Natural killer cell (primary cell): ENCODE measurements at regions not wholly inside any gene's neighbourhood (a gene's known extent, or its start where the extent isn't known, plus 50 kb on each side); places are given as distances from the start of the nearest gene placed in this dataset.

Experiments
- ATAC-seq, 3 donors: fragments of 150-1000 bp in 2 of 3; fragments of 200-7000 bp in 1 of 3; cut with Tn5 transposase; 1 replicate in 1 of 3; 2 replicates in 2 of 3; pipeline ENCODE4 v1.10.0; 2021; ENCODE audit warnings: mild to moderate bottlenecking in 2 of 3, moderate library complexity in 2 of 3
- DNase-seq, 2 donors: peaks; one replicate each; pipeline versions ENCODE4 v3.0.0 to v3.0.0-alpha.2; 2013 to 2021; ENCODE audit warnings: mixed read lengths in 1 of 2
- H3K27ac ChIP-seq: one replicate; pipeline ENCODE4 v1.5.1; 2013; ENCODE audit warnings: mild to moderate bottlenecking, low read length
- H3K27me3 ChIP-seq: one replicate; pipeline ENCODE4 v1.6.1; 2013; ENCODE audit warnings: low read length; ENCODE audit not compliant: control insufficient read depth, insufficient read depth
- H3K36me3 ChIP-seq: one replicate; pipeline ENCODE4 v1.6.1; 2013; ENCODE audit warnings: low read length; ENCODE audit not compliant: control insufficient read depth, insufficient read depth
- H3K4me1 ChIP-seq: one replicate; pipeline ENCODE4 v1.6.1; 2013; ENCODE audit warnings: low read length; ENCODE audit not compliant: control insufficient read depth, insufficient read depth
- H3K4me3 ChIP-seq: one replicate; pipeline ENCODE4 v1.5.1; 2013; ENCODE audit warnings: low read length
- H3K9me3 ChIP-seq: one replicate; pipeline ENCODE4 v1.6.1; 2013; ENCODE audit warnings: low read length; ENCODE audit not compliant: control insufficient read depth, insufficient read depth
- H3K27ac Mint-ChIP-seq, 2 donors: one replicate each; pipeline ENCODE4 v1.8.0; 2022; ENCODE audit warnings: mild to moderate bottlenecking in 2 of 2, mixed read lengths in 2 of 2, moderate library complexity in 1 of 2
- H3K27me3 Mint-ChIP-seq, 2 donors: one replicate each; pipeline ENCODE4 v1.8.0; 2022; ENCODE audit warnings: low read depth in 2 of 2, mixed read lengths in 2 of 2
- H3K36me3 Mint-ChIP-seq: one replicate; pipeline ENCODE4 v1.8.0; 2022; ENCODE audit warnings: mixed read lengths
- H3K4me1 Mint-ChIP-seq, 2 donors: one replicate each; pipeline ENCODE4 v1.8.0; 2022; ENCODE audit warnings: mixed read lengths in 2 of 2
- H3K4me3 Mint-ChIP-seq: one replicate; pipeline ENCODE4 v1.8.0; 2022; ENCODE audit warnings: mild to moderate bottlenecking, moderate library complexity, mixed read lengths
- H3K9me3 Mint-ChIP-seq, 2 donors: one replicate each; pipeline ENCODE4 v1.8.0; 2022; ENCODE audit warnings: mixed read lengths in 2 of 2
- WGBS: methylation state at CpG from one replicate; pipeline ENCODE4 v1.1.7; 2013; ENCODE audit warnings: missing lambda C conversion rate; ENCODE audit not compliant: insufficient coverage; 5-methylcytosine and 5-hydroxymethylcytosine counted together
- intact Hi-C: fragments of 100-400 bp; cut with micrococcal nuclease; formaldehyde crosslinking; loops from one replicate; pipeline ENCODE4 v1.14.2; 2022
- TF ChIP-seq, protein P1 (sequence below): fragments of 200-600 bp; IDR thresholded peaks from one replicate; pipeline ENCODE4 v1.8.0; 2022; ENCODE audit warnings: antibody characterized with exemption

DNA sequence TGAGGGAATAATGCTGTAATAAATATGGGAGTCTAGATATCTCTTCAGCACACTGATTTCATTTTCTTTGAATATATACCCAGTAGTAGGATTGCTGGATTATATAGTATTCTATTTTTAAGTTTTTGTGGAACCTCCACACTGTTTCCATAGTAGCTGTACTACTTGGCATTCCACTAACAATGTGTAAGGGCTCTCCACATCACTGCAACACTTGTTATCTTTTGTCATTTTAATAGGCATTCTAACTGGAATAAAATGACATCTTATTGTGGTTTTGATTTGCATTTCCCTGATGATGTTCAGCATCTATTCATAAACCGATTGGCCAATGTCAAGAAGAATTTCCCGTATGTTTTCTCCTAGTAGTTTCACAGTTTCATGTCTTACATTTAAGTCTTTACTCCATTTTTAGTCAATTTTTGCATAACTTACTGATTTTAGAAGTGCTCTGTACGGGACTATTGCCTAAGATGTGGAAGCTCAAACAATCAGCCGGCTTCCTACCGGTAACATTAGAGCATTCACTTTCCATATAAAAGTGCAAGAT is 1078.8 kb downstream of the TAF11L14 start:
- H3K9me3 Mint-ChIP-seq: no peaks in the 10 kb centered on the region
- no peaks in the 10 kb centered on the region for H3K4me1 ChIP-seq
- no peaks in the 10 kb centered on the region for H3K36me3 Mint-ChIP-seq
- no peaks in the 10 kb centered on the region for H3K36me3 ChIP-seq
- no peak overlapping the region for H3K4me3 Mint-ChIP-seq
- H3K4me3 ChIP-seq: no peak overlapping the region
- H3K4me1 Mint-ChIP-seq: peaks cover 4 to 10% of the 10 kb centered on the region in 2 donors
- no peaks in the 10 kb centered on the region for H3K9me3 ChIP-seq
- intact Hi-C loops: no loop called here
- WGBS: 68% methylated on average over 5 of the region's 5 CpGs
- H3K27me3 ChIP-seq: no peaks in the 10 kb centered on the region
- DNase-seq (no peak), ATAC-seq (no peak)
- H3K27ac Mint-ChIP-seq: no peak overlapping the region
- TF ChIP-seq, protein P1, sequence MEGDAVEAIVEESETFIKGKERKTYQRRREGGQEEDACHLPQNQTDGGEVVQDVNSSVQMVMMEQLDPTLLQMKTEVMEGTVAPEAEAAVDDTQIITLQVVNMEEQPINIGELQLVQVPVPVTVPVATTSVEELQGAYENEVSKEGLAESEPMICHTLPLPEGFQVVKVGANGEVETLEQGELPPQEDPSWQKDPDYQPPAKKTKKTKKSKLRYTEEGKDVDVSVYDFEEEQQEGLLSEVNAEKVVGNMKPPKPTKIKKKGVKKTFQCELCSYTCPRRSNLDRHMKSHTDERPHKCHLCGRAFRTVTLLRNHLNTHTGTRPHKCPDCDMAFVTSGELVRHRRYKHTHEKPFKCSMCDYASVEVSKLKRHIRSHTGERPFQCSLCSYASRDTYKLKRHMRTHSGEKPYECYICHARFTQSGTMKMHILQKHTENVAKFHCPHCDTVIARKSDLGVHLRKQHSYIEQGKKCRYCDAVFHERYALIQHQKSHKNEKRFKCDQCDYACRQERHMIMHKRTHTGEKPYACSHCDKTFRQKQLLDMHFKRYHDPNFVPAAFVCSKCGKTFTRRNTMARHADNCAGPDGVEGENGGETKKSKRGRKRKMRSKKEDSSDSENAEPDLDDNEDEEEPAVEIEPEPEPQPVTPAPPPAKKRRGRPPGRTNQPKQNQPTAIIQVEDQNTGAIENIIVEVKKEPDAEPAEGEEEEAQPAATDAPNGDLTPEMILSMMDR: no peak
- H3K27me3 Mint-ChIP-seq: no peaks in the 10 kb centered on the region
- no peak overlapping the region for H3K27ac ChIP-seq

DNA sequence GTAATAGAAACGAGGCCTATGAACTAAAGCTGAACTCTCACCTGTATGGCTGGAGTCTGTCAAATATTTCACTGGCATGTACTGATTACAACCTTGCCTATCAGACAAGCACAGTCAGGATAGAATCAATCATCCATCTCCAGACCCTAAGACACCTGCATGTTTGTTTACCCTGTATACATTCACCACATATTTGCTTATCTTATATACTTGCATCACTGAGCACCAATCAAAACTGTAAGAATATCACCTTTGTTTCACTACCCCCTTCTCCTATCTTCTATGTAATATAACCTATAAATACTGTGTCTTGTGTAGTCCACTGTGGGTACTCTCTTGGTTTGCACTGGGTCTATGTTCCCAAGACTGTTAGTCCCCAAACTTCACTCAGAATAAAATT is 1085.7 kb downstream of the TAF11L14 start:
- DNase-seq: no peak
- Histone ChIP-seq H3K36me3 (no peaks in the 10 kb centered on the region), H3K4me1 (no peaks in the 10 kb centered on the region), H3K27me3 (no peaks in the 10 kb centered on the region), H3K27ac (no peak overlapping the region), H3K9me3 (no peaks in the 10 kb centered on the region), H3K4me3 (no peak overlapping the region)
- intact Hi-C loops: no loop called here
- Mint-ChIP-seq H3K9me3 (no peaks in the 10 kb centered on the region), H3K36me3 (no peaks in the 10 kb centered on the region), H3K4me1 (peaks cover 24 to 30% of the 10 kb centered on the region in 2 donors), H3K27me3 (no peaks in the 10 kb centered on the region), H3K4me3 (no peak overlapping the region), H3K27ac (peak overlapping the region in 1 of 2 donors; percentile 7)
- no peak for ATAC-seq
- 55% methylated on average over 1 of the region's 1 CpG for WGBS
- TF ChIP-seq, protein P1: no peak

DNA sequence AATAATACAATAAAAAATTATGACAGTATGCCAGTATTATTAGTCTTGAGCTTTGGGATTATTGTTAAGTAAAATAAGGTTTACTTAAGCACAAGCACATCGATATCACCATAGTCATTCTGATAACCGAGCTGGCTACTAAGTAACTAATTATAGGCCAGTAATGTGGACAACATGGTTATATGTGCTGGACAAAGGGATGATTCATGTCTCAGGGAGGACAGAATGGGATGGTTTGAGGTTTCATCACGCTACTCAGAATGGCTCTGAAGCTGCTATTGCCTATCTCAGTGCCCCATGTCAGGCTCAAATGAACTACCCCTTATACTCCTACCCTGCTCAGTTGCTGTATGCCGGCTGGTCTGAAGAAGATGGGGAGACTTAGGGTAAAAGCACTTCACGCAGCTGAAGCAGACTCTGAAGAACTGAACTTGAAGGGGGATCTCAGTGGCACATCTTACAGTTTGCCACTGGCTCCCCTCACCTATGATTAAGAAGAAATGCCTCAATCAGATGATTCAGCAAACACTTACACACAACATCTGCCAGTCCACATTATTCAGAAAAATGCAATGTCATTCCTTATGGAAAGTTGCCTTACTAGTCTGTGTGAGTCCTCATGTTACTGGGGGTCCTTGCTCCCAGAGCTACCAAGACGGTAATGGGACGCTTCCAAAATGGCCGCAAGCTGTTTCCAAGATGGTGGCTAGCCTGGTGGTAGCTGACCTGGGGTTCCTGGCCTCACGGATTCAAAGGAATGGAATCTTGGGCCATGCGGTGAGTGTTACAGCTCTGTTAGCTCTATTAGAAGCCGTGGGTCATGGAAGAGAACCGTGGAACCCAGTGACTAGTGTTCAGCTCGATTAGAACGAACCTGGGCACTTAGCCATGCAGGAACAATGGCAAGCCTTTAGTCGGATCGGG is 1098.6 kb downstream of the TAF11L14 start:
- ATAC-seq (no peak), DNase-seq (no peak)
- Histone ChIP-seq H3K36me3 (peaks cover 13% of the 10 kb centered on the region), H3K27me3 (no peaks in the 10 kb centered on the region), H3K4me3 (no peak overlapping the region), H3K4me1 (no peaks in the 10 kb centered on the region), H3K9me3 (no peaks in the 10 kb centered on the region), H3K27ac (no peak overlapping the region)
- WGBS: 97% methylated on average over 15 of the region's 16 CpGs
- no peaks in the 10 kb centered on the region for H3K27me3 Mint-ChIP-seq
- H3K36me3 Mint-ChIP-seq: peaks cover 10% of the 10 kb centered on the region
- TF ChIP-seq, protein P1: no peak
- H3K9me3 Mint-ChIP-seq: no peaks in the 10 kb centered on the region
- peak overlapping the region; percentile 24 to 64 for H3K27ac Mint-ChIP-seq
- H3K4me1 Mint-ChIP-seq: peaks cover 20 to 30% of the 10 kb centered on the region in 2 donors
- intact Hi-C loops: no loop called here
- no peak overlapping the region for H3K4me3 Mint-ChIP-seq
